PC-9 (cell line): ENCODE measurements at regions not wholly inside any gene's neighbourhood (a gene's known extent, or its start where the extent isn't known, plus 50 kb on each side); places are given as distances from the start of the nearest gene placed in this dataset.

Experiments used
- EZH2 ChIP-seq: fragments of 200-600 bp; sonication (generic); IDR thresholded peaks from 2 replicates; pipeline ENCODE4 v1.8.0; 2017; ENCODE audit warnings: antibody characterized with exemption, low read depth
- TF ChIP-seq, protein P1 (sequence below): fragments of 200-600 bp; sonication (generic); conservative IDR thresholded peaks from 2 replicates; pipeline ENCODE4 v1.6.1; 2017; ENCODE audit warnings: mixed run types, antibody characterized with exemption, mild to moderate bottlenecking, moderate library complexity

DNA sequence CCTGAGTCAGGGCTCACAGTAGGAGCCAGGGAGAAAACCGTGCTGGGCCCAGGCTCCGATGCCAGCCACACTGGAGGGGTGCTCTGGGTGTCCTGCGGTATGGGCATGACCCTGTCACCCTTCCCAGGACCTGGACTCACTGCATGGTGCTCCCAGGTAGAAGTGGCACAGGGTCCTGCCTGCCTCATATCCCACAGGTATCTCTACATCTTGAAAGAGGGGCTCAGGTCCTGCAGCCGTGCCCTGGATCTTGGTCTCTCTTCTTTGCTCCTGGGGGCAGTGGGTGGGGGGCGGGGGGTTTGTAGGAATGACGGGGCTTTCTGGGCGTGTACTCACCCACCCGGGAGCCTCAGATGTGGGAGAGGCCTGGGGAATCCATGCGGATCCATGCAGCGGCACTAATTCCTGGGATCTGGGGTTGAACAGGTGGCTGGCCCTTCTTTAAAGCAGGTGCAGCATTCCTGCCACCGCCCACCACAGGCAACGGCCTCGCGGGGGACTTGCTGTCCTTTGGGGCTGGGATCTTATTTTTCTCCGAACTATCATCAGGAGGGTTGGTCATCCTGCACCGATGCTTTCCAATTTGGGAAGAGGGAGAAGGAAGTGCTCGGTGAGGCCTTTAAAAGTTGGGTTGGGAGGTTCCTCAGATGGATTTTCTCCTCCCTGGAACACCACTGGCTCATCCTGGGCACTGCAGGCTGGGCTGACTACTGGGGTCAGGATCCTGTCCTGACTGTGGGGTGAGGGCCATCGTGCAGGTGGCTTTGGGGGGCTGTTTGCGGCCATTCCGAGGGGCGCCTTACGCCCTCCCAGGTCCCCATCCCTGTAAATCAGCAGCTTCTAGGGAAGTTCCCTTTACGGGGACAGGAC is 886.4 kb downstream of the BRD1 start:
- TF ChIP-seq, protein P1, sequence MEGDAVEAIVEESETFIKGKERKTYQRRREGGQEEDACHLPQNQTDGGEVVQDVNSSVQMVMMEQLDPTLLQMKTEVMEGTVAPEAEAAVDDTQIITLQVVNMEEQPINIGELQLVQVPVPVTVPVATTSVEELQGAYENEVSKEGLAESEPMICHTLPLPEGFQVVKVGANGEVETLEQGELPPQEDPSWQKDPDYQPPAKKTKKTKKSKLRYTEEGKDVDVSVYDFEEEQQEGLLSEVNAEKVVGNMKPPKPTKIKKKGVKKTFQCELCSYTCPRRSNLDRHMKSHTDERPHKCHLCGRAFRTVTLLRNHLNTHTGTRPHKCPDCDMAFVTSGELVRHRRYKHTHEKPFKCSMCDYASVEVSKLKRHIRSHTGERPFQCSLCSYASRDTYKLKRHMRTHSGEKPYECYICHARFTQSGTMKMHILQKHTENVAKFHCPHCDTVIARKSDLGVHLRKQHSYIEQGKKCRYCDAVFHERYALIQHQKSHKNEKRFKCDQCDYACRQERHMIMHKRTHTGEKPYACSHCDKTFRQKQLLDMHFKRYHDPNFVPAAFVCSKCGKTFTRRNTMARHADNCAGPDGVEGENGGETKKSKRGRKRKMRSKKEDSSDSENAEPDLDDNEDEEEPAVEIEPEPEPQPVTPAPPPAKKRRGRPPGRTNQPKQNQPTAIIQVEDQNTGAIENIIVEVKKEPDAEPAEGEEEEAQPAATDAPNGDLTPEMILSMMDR: no peak
- no peak for TF ChIP-seq EZH2
